ENCODE measurements at regions not wholly inside any gene's neighbourhood (a gene's known extent, or its start where the extent isn't known, plus 50 kb on each side); places are given as distances from the start of the nearest gene placed in this dataset.

- peak; percentile 36 for DNase-seq (ENCODE audit: low read depth)
- no peak overlapping the region for H3K4me3 ChIP-seq (ENCODE audit: low read length)
- TF ChIP-seq CTCF (IDR thresholded peaks at IDR 0.05; ENCODE audit: insufficient read depth, low read depth, low read length, missing control alignments): peak; percentile 50
These were observed 962.5 kb upstream of the AMELY start for GRCh38 chrY:7874080-7874479.

GRCh38 chrY:7871304-7871932 is 959.9 kb upstream of the AMELY start:
- no peak for TF ChIP-seq CTCF (IDR thresholded peaks at IDR 0.05; ENCODE audit: insufficient read depth, low read depth, low read length, missing control alignments)
- DNase-seq (ENCODE audit: low read depth): peak; percentile 14
- H3K4me3 ChIP-seq (ENCODE audit: low read length): no peak overlapping the region

DNA sequence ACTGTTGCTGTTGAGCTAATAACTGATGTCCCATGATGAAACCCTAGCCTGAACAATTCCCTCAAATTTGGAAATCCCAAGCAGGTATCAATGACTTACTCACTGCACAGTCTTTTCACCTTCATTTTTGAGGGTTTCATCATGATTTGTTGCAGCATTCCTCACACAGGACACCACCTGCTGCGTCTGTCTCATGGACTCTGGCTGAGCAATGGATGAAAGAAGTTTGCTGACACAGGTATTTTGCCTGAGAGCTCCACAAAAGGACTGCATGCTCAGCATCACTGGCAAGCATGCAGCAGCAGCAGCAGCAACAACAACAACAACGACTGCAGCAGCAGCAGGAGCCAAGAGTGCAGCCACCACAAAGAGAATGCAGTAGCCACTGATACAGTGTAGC is 955.4 kb upstream of the AMELY start:
- DNase-seq (ENCODE audit: low read depth): peak; percentile 78
- no peak for TF ChIP-seq CTCF (IDR thresholded peaks at IDR 0.05; ENCODE audit: insufficient read depth, low read depth, low read length, missing control alignments)

DNA sequence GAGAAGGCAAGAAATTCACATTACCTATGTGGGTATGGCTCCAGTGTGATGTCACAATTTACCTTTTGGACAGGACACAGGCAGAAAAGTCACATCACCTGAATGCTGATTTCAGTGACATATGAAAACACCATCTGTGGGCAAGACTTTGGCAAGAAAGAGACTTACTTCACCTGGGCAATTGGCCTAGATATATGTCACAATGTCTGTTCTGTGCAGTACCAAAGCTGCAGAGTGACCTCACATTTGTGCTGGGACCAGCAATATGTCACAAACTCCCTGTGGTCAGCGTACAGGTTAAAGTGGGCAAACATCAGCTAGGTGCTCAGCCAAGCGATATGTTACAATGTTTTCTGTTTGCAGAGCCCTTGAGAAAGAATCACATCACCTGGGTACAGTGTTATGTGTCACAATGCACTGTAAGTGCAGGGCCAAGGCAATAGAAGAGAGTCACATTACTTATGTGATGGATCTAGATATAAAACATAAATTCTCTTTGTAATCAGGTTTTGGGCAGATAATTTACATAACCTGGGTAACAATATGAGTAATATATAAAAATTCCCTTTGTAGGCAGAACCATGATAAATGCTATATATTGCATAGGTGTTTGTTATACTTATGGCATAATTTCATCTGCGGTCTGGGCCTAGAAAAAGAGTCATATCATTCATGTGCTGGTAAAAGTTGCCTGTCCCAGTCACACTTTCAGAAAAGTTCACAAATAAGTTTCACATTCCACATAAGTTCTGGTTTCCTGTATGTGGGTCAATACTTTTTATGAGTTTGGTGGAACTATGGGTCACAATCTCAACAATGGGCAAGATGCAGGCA is 949.4 kb upstream of the AMELY start:
- no peak for TF ChIP-seq CTCF (IDR thresholded peaks at IDR 0.05; ENCODE audit: insufficient read depth, low read depth, low read length, missing control alignments)

More for the DNA sequence above, 955.4 kb upstream of the AMELY start:
- H3K4me3 ChIP-seq (ENCODE audit: low read length): no peak overlapping the region

GRCh38 chrY:7850191-7850590 is 938.6 kb upstream of the AMELY start:
- no peak for DNase-seq (ENCODE audit: low read depth)
- H3K4me3 ChIP-seq (ENCODE audit: low read length): no peak overlapping the region
- TF ChIP-seq CTCF (IDR thresholded peaks at IDR 0.05; ENCODE audit: insufficient read depth, low read depth, low read length, missing control alignments): no peak

More for the DNA sequence above, 949.4 kb upstream of the AMELY start:
- no peak overlapping the region for H3K4me3 ChIP-seq (ENCODE audit: low read length)
- no peak for DNase-seq (ENCODE audit: low read depth)

- no peak for DNase-seq (ENCODE audit: low read depth)
- H3K4me3 ChIP-seq (ENCODE audit: low read length): no peak overlapping the region
- TF ChIP-seq CTCF (IDR thresholded peaks at IDR 0.05; ENCODE audit: insufficient read depth, low read depth, low read length, missing control alignments): no peak
These were observed 934.2 kb upstream of the AMELY start for GRCh38 chrY:7845776-7846175.

All from epithelial cell of esophagus (primary cell).